ENCODE measurements at regions not wholly inside any gene's neighbourhood (a gene's known extent, or its start where the extent isn't known, plus 50 kb on each side); places are given as distances from the start of the nearest gene placed in this dataset.

- no peak for DNase-seq
Observed at GRCh38 chr4:53809816-53810215, 218.5 kb upstream of the LNX1 start.

GRCh38 chr4:53805291-53805690 is 214.0 kb upstream of the LNX1 start:
- no peak for DNase-seq

DNA sequence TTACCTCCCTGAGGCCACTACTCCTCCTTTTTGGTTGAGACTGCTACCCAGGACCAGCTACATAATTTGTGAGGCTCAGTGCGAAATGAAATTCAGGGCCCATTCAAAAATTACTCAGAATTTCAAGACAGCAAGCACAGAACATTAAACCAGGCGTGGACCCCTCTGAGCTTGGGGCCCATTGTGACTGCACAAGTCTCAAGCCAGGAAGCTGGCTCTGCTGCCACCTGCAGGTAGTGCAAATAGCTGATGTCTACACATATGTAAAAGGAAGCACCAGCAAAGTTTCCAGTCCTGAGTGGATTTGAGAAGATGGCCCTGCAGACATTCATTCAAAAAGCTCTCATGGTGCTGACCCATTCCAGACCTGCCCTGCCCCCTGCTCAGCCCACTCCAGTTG is 213.4 kb upstream of the LNX1 start:
- peak; percentile 36 for DNase-seq

GRCh38 chr4:53802500-53802899 is 211.2 kb upstream of the LNX1 start:
- DNase-seq = no peak

GRCh38 chr4:53801373-53801772 is 210.1 kb upstream of the LNX1 start:
- no peak for DNase-seq

GRCh38 chr4:53800741-53801140 is 209.5 kb upstream of the LNX1 start:
- DNase-seq = no peak

DNA sequence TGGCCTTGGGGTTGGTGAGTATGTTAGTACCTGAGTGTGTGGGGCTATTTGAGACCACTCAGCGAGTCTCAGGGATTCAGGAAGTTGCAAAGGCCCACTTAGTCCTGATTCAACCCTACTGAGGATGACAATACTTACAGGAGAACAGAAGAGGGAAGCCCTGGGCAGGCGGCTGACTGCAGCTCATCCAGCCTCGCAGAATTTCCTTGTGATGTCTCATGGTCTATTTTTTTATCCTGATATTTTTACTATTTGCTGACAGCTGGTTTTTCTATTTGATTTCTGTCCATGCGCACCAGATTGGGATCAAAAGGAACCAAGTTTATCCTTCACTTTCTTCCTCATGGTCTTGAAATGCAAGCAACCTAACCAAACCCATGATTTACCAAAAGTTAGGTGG is 201.8 kb upstream of the LNX1 start:
- DNase-seq = no peak

DNA sequence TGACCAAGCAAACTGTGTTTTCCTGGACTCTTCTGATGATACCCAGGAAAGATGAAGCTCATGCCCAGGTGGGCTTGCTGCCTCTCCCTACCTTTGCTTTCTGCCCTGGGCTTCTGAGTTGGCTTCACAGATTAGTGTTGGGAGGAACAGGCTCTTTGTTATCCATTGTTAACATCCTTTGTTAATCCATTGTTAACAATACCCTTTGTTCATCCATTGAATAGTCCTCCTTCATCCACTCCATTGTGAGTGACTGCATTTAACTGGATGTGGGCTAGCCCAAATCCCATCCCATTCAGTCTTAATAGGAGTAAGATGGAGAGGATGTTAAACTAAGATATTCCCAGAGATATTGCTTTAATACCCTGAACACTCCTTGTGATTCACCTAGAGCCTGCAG is 199.0 kb upstream of the LNX1 start:
- DNase-seq = no peak

- DNase-seq = no peak
Observed at GRCh38 chr4:53788621-53789020, 197.3 kb upstream of the LNX1 start.

GRCh38 chr4:53788011-53788410 is 196.7 kb upstream of the LNX1 start:
- no peak for DNase-seq

DNA sequence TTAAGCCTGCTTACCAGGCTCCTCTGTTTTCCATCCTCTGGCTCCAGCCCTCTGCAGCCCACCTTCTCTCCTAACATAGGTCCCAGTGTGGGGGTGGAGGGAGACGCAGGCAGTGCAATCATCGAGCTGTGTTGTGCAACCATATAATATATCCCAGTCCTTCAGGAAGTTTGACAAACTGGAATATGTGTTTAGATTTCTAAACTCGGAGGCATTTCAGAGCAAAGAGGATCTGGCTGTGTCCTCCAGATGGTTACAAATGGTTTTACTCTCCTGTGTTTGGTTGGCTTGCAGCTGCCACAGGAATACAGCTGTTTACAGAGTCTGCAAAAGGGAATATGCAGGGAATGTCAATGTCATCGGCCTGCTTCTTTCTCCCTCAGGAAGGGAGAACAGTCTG is 195.3 kb upstream of the LNX1 start:
- DNase-seq = no peak

DNA sequence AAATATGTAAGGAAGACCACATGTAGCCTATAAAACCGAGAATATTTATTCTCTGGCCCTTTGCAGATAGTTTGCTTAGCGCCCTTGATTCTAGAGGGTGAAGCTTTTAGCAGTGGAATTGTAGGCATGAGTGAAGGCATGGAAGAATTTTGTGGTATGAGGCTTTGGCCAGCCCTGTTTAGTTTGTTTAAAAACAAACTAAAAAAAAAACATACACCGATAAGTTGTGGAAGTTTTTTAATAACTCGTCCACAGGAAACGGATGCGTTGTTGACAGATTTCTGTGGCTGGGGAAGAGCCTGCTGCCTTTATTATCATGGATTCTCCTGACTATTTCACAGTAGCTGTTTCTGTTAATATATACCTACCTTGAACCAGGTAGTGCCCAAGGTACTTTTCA is 194.7 kb upstream of the LNX1 start:
- DNase-seq = no peak

DNA sequence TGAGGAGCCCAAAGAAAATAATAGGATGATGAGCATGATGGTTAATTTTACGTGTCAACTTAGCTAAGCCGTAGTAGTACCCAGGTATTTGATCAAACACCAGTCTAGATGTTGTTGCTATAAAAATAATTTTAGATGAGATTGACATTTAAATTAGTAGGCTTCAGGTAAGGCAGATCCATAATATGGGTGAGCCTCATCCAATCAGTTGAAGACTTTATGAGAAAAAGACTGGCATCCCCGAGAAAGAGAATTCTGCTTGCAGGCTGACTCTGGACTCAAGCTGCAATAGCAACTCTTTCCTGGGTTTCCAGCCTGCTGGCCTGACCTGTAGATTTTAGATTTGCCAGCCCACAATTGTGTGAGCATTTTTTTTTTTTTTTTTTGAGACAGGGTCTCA is 192.8 kb upstream of the LNX1 start:
- no peak for DNase-seq

DNA sequence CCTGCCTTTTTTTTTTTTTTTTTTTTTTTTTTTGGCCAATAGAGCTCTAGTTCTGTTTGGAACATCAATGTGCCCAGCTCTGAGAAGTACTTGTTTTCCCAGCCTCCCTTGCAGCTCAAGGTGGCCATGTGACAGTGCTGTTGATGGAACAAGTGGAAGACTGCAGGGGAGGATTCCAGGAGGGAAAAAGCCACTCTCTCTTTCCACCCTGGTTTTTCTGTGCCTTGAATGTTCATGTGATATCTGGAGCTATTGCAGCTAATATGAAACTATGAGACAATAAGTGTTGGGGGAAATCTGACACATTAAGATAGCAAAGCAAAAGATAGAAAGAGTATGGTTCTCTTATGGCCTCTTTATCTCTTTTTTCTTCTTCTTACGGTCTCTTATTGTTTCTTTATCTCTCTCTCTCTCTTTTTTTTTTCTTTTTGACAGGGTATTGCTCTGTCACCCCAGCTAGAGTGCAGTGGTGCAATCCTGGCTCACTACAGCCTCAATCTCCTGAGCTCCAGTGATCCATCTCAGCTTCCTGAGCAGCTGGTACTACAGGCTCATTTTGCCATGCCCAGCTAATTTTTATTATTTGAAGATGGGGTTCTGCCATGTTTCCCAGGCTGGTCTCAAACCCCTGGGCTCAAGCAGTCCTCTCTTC is 192.0 kb upstream of the LNX1 start:
- no peak for DNase-seq

DNA sequence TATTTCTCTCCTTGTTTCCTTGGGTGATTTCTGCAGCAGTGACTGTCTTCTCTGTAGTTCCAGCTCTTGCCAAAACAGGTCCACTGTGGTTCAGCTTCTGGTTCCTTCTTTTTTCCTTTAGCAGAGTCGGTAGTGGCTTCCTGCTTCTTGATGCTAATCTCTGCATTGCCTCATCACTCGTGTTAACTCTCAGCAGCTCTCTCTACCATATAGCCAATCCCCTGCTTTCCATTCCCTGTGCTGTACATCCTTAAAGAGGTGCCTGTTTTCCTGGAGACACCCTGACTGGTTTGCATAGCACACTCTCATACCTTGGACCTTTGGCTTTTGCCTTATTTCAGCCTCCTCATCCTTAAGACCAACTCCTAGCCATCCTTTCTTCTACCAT is 191.2 kb upstream of the LNX1 start:
- DNase-seq = no peak

GRCh38 chr4:53781629-53782457 is 190.6 kb upstream of the LNX1 start:
- DNase-seq = no peak

- no peak for DNase-seq
Observed at GRCh38 chr4:53780736-53781400, 189.6 kb upstream of the LNX1 start.

- no peak for DNase-seq
Observed at GRCh38 chr4:53779025-53779424, 187.7 kb upstream of the LNX1 start.

DNA sequence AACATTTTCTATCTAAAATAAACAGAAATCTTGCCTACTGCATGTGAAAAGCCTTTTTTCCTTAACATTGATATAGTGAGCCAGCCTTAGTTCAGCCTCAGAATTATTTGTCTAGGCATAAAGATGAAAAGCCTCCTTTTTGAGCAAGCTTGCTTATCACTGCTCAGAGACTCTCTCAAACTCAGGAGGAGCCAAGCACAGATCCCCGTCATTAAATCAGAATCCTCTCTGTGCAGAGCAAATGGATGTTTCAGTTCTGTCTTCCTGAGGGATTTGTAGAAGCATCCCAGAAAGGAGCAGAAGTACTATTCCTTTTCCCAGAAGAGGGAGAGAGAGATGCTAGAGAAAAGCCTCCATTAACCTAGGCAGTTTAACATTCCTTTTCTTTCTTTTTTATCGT is 186.9 kb upstream of the LNX1 start:
- no peak for DNase-seq

DNA sequence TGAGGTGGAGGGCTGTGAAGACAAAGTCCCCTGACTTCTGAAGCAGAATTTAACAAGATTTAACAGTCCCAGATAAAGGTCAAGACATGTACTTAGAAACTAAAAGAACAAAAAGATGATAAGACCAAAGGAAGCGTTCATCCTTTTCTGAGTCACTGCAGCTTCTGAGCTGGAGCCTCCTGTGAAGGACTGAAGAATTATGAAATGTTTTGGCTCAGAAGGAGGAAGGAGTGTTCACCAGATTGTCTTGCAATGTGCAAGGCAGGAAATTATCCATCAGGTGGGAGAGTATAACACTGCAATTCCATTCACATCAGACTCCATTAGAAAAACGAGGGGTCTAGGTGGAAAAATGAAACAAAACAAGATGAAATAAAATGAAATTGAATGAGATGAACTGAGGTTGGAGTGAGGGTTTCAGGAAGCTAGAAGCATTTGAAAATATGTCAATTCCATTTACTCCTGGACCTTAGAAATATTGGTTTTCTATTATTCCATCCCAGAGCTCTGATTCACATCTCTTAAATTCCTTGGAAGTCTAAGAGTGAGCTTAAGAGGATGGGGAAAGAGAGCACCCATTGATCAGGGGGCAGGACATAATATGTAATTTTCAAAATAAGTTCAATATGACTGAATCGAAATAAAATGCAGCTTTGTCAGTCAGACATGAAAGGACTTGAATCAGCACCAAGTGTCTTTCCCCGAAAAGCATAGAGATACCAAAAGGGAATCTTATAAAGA is 186.1 kb upstream of the LNX1 start:
- DNase-seq = no peak

DNA sequence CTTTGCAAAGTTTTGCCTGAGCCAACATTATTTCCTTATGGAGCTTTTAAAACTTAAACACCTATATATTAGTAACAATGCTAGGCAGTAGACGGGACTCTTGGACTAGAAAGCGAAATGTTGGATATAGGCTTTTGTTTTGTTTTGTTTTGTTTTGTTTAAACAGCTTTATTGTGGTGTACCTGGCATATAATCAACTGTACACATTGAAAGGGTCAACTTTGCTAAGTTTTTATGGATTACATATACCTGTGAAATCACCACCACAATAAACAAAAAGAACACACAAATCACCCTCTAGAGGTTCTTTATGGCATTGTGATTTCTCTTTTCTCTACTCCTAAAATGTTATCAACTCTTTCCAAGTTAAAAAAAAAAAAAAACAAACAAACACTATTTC is 184.9 kb upstream of the LNX1 start:
- DNase-seq = no peak

DNA sequence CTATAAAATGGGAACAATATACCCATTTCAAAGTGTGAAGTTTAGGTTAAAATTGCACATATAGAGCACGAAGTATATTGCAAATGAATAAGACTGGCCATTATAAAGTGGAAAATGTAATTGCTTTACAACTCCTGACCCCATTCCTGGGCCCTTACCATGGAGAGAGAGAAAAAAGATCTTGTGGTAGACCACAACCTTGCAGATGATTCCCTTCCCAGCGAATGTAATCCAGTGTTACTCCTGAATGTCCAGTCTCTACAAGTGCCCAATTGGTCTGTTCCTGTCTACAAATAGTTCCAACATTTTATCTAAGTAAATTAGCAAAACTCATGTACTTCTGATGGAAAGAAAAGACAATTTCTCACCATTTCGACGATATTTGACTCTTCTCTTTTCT is 184.1 kb upstream of the LNX1 start:
- no peak for DNase-seq

- DNase-seq = no peak
Observed at GRCh38 chr4:53771326-53771725, 180.0 kb upstream of the LNX1 start.

DNA sequence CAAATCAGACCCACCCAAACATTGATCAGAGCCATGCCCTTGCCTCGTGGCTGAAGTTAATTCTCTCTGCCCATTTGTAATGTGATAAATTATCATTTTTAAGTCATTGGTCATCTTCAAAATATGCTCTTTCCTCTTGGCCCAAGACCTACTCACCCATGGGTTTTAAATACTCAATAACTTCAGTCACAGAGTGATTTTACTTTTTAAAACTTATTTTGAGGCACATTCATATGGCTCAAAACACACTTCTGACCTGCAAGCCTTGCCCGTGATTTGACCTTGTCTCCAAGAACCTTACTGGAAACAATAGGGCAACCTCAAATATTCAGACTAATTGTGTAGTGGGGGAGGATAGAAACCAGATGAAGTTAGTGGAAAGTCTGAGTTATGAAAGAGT is 176.2 kb upstream of the LNX1 start:
- DNase-seq = no peak

All from activated CD4-positive, alpha-beta T cell treated with anti-CD3 and anti-CD28 coated beads, Interleukin-2, Interleukin-6, amounts not matched to agents 100 ng/mL and 50 ng/mL, durations not matched to agents 16 hours and 8 hours (primary cell).